ENCODE measurements at regions not wholly inside any gene's neighbourhood (a gene's known extent, or its start where the extent isn't known, plus 50 kb on each side); places are given as distances from the start of the nearest gene placed in this dataset.

GRCh38 chr1:5001466-5001865 lies 347.1 kb downstream of the AJAP1 start:
- TF ChIP-seq CTCF (IDR thresholded peaks at IDR 0.05) (no peak), POLR2A (IDR thresholded peaks at IDR 0.05) (no peak)

All from lower leg skin (tissue), 3 donors.